WI38 (cell line): ENCODE measurements at regions not wholly inside any gene's neighbourhood (a gene's known extent, or its start where the extent isn't known, plus 50 kb on each side); places are given as distances from the start of the nearest gene placed in this dataset.

Source experiments
- H3K4me3 ChIP-seq: 2 replicates; pipeline ENCODE4 v1.5.1; 2011; ENCODE audit warnings: low read depth, mild to moderate bottlenecking, control low read depth, low read length
- CTCF ChIP-seq: IDR thresholded peaks from 2 replicates; pipeline ENCODE4 v1.5.1; 2012; ENCODE audit warnings: low read depth, mild to moderate bottlenecking, control low read depth, low read length

- no peak for TF ChIP-seq CTCF
- H3K4me3 ChIP-seq, result no peak overlapping the region
Measured at GRCh38 chr21:36601362-36601761, 97.6 kb upstream of the SIM2 start.

- H3K4me3 ChIP-seq, result no peak overlapping the region
- TF ChIP-seq CTCF, result no peak
Measured at GRCh38 chr21:36602735-36603134, 96.2 kb upstream of the SIM2 start.

- no peak overlapping the region for H3K4me3 ChIP-seq
- no peak for TF ChIP-seq CTCF
Measured at GRCh38 chr21:36603221-36603620, 95.7 kb upstream of the SIM2 start.

- no peak overlapping the region for H3K4me3 ChIP-seq
- TF ChIP-seq CTCF, result no peak
Measured at GRCh38 chr21:36605426-36605825, 93.5 kb upstream of the SIM2 start.

- H3K4me3 ChIP-seq, result no peak overlapping the region
- TF ChIP-seq CTCF, result no peak
Measured at GRCh38 chr21:36606287-36606982, 92.5 kb upstream of the SIM2 start.

- TF ChIP-seq CTCF, result no peak
- H3K4me3 ChIP-seq, result no peak overlapping the region
Measured at GRCh38 chr21:36606983-36607325, 92.0 kb upstream of the SIM2 start.

GRCh38 chr21:36608041-36608896 is 90.6 kb upstream of the SIM2 start:
- H3K4me3 ChIP-seq, result no peak overlapping the region
- no peak for TF ChIP-seq CTCF
